H1 (cell line): ENCODE measurements at regions not wholly inside any gene's neighbourhood (a gene's known extent, or its start where the extent isn't known, plus 50 kb on each side); places are given as distances from the start of the nearest gene placed in this dataset.

Experiments
- CEBPB ChIP-seq: IDR thresholded peaks from 2 replicates; pipeline ENCODE4 v1.6.1; 2012; ENCODE audit warnings: low read depth, low read length
- EZH2 ChIP-seq: fragments of 200-600 bp; sonication (generic); IDR thresholded peaks from 2 replicates; pipeline ENCODE4 v1.7.1; 2012; ENCODE audit warnings: low read depth, mild to moderate bottlenecking, moderate library complexity, low read length, inconsistent platforms; ENCODE audit not compliant: severe bottlenecking
- TF ChIP-seq, protein P1 (sequence below), 3 experiments: IDR thresholded peaks; 1 replicate in 2 of 3; 2 replicates in 1 of 3; pipeline versions ENCODE4 v1.5.1 to v1.6.1; 2011; ENCODE audit warnings: low read length in 3 of 3, mild to moderate bottlenecking in 3 of 3, inconsistent platforms in 2 of 3, low read depth in 1 of 3, moderate library complexity in 1 of 3; ENCODE audit not compliant: insufficient read depth in 1 of 3; ENCODE audit errors: control extremely low read depth in 1 of 3

DNA sequence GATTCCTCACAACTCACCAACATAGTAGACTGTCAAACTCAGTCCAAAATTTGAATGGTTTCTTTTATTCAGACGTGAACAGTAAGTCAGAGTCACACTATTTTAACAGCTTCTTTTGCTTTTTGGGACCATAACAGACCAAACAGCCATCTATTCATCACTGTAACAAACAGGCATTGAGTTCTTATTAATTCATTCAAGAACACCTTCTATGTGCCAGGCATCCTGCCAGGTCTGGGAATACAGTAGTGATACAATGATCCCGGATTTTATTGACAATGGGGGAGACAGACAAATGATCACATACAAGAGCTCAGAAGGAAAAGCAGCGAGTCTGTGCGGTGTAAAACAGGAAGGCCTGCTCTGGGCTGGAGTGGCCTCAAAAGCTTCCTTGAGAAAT is 153.3 kb upstream of the ERCC6L2 start:
- no peak for TF ChIP-seq EZH2
- TF ChIP-seq CEBPB: no peak
- TF ChIP-seq, protein P1, sequence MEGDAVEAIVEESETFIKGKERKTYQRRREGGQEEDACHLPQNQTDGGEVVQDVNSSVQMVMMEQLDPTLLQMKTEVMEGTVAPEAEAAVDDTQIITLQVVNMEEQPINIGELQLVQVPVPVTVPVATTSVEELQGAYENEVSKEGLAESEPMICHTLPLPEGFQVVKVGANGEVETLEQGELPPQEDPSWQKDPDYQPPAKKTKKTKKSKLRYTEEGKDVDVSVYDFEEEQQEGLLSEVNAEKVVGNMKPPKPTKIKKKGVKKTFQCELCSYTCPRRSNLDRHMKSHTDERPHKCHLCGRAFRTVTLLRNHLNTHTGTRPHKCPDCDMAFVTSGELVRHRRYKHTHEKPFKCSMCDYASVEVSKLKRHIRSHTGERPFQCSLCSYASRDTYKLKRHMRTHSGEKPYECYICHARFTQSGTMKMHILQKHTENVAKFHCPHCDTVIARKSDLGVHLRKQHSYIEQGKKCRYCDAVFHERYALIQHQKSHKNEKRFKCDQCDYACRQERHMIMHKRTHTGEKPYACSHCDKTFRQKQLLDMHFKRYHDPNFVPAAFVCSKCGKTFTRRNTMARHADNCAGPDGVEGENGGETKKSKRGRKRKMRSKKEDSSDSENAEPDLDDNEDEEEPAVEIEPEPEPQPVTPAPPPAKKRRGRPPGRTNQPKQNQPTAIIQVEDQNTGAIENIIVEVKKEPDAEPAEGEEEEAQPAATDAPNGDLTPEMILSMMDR (IDR thresholded peaks at IDR 0.05; ENCODE audit: control extremely low read depth in 1 of 3, insufficient read depth in 1 of 3, low read depth in 1 of 3, low read length in 3 of 3): no peak
